ENCODE measurements at regions not wholly inside any gene's neighbourhood (a gene's known extent, or its start where the extent isn't known, plus 50 kb on each side); places are given as distances from the start of the nearest gene placed in this dataset.

- no peak for DNase-seq (ENCODE audit: low read depth)
Observed at GRCh38 chr18:73962256-73962655, 185.4 kb downstream of the FBXO15 start.

GRCh38 chr18:73961804-73962203, 185.8 kb downstream of the FBXO15 start:
- no peak for DNase-seq (ENCODE audit: low read depth)

DNA sequence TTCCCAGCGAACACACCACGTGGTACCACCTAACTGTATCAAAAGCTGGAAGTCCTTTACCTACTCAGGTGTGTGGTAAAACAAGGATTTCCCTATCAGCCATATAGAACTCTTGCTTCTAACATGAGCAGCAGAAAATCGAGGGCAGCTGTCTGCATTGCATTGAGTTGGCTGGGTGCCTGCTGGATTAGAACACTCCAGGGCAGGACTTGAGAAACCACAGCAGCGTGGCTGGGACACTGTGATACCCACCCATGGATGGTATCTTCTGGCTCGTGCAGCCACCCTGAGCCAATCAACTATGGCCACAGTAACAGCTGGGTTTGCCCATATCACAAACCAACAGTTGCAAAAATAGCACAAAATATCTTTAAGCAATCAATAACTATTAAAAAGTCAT, 188.3 kb downstream of the FBXO15 start:
- DNase-seq (ENCODE audit: low read depth) = no peak

GRCh38 chr18:73954268-73954667, 193.4 kb downstream of the FBXO15 start:
- no peak for DNase-seq (ENCODE audit: low read depth)

- DNase-seq (ENCODE audit: low read depth) = no peak
Observed at GRCh38 chr18:73952296-73952946, 195.2 kb downstream of the FBXO15 start.

DNA sequence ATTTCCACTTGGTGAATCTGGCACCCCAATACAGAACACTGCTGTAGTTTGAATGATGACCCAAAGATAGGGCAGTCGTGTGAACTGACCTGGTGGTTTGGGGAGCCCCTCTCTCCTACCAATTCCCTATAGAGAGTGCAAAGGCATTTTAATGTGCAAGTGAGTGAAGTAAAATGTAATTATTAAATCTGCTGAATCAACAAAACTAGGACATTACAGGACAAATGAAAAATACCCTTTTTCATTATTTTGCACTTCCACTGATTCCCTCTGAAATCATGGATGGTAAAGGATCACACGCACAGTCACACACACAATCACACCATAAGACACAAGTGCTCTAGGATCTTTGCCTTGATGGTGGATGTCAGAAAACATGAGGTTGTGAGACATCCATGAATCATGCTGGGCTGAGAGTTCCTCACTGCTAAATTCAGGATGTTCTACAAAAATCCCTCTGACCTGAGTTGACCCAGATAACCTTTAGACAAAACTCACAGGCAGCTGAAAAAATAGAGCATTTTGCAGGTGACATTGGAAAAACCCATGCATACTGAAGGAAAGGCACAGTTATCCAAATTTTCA, 197.4 kb downstream of the FBXO15 start:
- DNase-seq (ENCODE audit: low read depth) = no peak

GRCh38 chr18:73948497-73948896, 199.1 kb downstream of the FBXO15 start:
- DNase-seq (ENCODE audit: low read depth) = no peak

GRCh38 chr18:73948084-73948483, 199.6 kb downstream of the FBXO15 start:
- DNase-seq (ENCODE audit: low read depth) = no peak

DNA sequence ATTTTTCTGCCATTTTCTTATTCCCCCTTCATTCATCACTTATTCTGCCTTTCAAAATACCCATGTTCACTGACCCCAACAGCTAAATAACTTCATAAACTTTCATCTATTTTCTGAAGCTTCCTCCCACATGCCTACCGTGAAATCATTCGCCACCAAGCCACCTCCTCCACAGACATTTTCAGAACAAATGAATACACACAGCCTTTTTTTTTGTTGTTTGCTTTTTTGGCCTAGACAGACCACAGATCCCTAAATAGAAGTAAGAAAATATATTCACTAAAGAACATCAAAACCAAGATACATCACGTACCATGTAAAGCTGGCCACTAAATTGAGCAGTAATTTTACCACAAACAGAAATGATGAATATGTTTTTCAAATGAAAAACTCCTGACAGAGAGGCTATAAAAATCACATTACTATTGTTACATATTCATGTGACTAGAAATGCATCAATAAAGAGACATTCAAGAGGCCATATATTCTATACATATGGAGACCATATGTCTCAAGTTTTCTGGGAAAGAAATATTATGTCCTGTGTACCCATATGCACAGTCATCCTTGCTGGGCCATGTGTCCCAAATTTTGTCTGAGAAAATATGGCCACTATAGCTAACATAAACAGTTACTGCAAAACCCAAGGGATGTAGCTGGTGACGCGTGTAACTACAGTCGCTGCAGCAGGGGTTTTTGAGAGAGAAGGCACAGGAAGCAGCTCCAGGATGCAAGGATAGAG, 200.3 kb downstream of the FBXO15 start:
- DNase-seq (ENCODE audit: low read depth) = no peak

DNA sequence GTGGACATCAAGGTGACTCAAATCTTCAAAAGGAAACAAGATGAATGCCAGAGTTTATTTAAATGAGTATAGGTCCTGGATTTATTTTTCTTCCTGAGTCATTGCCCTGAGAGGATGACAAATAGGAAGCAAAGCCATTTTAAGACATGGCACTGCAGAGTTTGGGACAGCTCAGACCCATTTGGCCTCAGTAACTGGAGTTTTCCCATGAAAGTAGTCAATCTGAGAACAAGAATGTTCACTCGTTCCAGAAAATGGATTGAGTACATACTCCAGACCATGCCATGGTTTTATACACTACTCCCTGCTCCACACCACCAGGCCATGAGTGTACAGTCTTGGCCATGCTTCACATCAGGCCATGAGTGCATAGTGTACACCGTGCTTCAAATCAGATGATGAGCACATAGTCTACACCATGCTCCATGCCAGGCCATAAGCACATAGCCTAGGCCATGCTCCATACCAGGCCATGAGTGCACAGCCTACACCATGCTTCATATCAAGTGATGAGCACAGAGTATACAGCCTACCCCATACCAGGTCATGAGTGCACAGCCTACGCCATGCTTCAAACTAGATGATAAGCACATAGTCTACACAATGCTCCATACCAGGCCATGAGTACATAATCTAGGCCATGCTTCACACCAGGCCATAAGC, 202.4 kb downstream of the FBXO15 start:
- no peak for DNase-seq (ENCODE audit: low read depth)

- DNase-seq (ENCODE audit: low read depth) = no peak
Observed at GRCh38 chr18:73944715-73945114, 202.9 kb downstream of the FBXO15 start.

DNA sequence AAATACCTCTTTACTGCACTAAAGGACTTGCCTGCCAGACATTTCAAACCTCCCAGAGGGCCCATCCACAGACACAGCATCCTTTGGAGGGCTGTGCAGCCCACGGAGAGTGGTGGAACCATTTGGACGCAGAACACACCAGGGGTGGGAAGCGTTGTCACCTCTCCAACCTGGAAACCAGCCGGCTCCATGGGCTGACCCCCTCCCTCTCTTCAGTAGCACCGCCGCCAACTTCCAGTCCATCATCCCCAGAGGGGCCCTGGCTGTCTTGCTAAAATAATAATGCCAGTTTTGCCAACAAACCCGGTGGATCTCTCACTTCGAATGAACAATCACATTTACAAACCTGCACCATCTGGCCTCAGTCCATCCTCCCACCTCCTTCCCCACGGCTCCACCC, 203.9 kb downstream of the FBXO15 start:
- DNase-seq (ENCODE audit: low read depth) = no peak

- DNase-seq (ENCODE audit: low read depth) = no peak
Observed at GRCh38 chr18:73942956-73943355, 204.7 kb downstream of the FBXO15 start.

GRCh38 chr18:73942081-73942625, 205.5 kb downstream of the FBXO15 start:
- DNase-seq (ENCODE audit: low read depth) = no peak

- no peak for DNase-seq (ENCODE audit: low read depth)
Observed at GRCh38 chr18:73940721-73941120, 206.9 kb downstream of the FBXO15 start.

DNA sequence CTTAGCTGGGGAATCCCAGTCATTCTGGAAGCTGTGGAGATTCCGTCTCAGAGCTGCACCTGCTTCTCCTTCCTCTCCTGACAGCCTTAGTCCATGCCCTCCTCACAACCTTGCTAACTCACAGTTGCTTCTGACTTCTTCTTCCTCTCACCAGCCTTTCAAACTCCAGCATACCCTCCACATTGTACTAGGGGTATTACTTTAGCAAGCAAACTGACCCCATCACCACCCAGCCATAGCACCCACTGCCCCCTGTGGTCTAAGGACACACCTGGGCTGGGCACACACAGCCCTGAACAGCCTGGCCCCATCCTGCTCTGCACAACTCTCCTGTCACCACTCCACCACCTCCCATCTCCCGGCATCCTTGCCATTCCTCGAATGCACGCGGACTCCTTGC, 208.2 kb downstream of the FBXO15 start:
- no peak for DNase-seq (ENCODE audit: low read depth)

- no peak for DNase-seq (ENCODE audit: low read depth)
Observed at GRCh38 chr18:73933685-73934084, 213.9 kb downstream of the FBXO15 start.

- no peak for DNase-seq (ENCODE audit: low read depth)
Observed at GRCh38 chr18:73932976-73933375, 214.7 kb downstream of the FBXO15 start.

GRCh38 chr18:73927496-73927895, 220.1 kb downstream of the FBXO15 start:
- DNase-seq (ENCODE audit: low read depth) = no peak

GRCh38 chr18:73924836-73925235, 222.8 kb downstream of the FBXO15 start:
- DNase-seq (ENCODE audit: low read depth) = no peak

GRCh38 chr18:73924307-73924706, 223.3 kb downstream of the FBXO15 start:
- no peak for DNase-seq (ENCODE audit: low read depth)

GRCh38 chr18:73923866-73924265, 223.8 kb downstream of the FBXO15 start:
- DNase-seq (ENCODE audit: low read depth) = no peak

DNA sequence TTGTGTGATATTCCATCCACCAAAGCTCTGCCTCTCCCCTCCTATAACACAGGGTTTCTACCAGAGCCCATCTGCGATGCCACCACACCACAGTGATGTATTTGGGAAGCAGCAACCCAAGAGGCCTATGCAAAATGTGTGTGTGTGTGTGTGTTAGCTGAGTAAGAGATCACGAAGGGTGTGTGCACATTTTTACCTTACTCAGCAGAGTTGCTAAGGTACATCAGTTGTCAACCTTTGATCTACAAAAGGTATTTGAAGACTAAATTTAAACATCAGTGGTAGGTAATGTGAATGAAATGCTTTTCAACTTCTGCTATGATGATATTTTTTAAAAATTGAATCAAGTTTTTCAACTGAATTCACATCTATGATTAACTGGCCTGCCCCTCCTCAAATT, 227.6 kb downstream of the FBXO15 start:
- no peak for DNase-seq (ENCODE audit: low read depth)
